ENCODE measurements at regions not wholly inside any gene's neighbourhood (a gene's known extent, or its start where the extent isn't known, plus 50 kb on each side); places are given as distances from the start of the nearest gene placed in this dataset.

GRCh38 chr16:80066805-80067580, 466.5 kb upstream of the MAF start:
- CTCF ChIA-PET: no interaction called here
- H3K27ac ChIP-seq (ENCODE audit: low read length in 2 of 2): no peak overlapping the region
- Mint-ChIP-seq H3K27ac (no peak overlapping the region), H3K4me1 (no peaks in the 10 kb centered on the region), H3K9me3 (ENCODE audit: insufficient read depth) (peaks cover 2% of the 10 kb centered on the region), H3K4me3 (no peak overlapping the region), H3K27me3 (no peaks in the 10 kb centered on the region)
- DNase-seq: no peak
- intact Hi-C loops (cut with micrococcal nuclease): no loop called here
- no peak overlapping the region for H3K9ac ChIP-seq (ENCODE audit: low read length)
- H3K4me1 ChIP-seq (ENCODE audit: control insufficient read depth in 2 of 2, insufficient read depth in 2 of 2, low read length in 2 of 2): no peaks in the 10 kb centered on the region
- no peaks in the 10 kb centered on the region for H3K27me3 ChIP-seq (replicated peaks in 1 of 4; ENCODE audit: control extremely low read depth in 1 of 4, control insufficient read depth in 3 of 4, insufficient read depth in 4 of 4, low read length in 3 of 4)
- H3K36me3 ChIP-seq (replicated peaks in 1 of 2; ENCODE audit: control extremely low read depth in 1 of 2, control insufficient read depth in 1 of 2, extremely low read depth in 1 of 2, insufficient read depth in 2 of 2, low read length in 1 of 2): no peaks in the 10 kb centered on the region
- no peaks in the 10 kb centered on the region for H4K20me1 ChIP-seq (ENCODE audit: control insufficient read depth, insufficient read depth, low read length, poor library complexity, severe bottlenecking)
- H3K4me3 ChIP-seq (ENCODE audit: control extremely low read depth in 1 of 5, extremely low read depth in 1 of 5, insufficient read depth in 1 of 5, low read depth in 2 of 5, low read length in 4 of 5): no peak overlapping the region
- POLR2A ChIA-PET: no interaction called here
- H2AFZ ChIP-seq (ENCODE audit: insufficient read depth, low read depth, low read length, poor library complexity, severe bottlenecking): no peak overlapping the region
- WGBS (ENCODE audit: insufficient coverage): 100% methylated on average over 2 of the region's 12 CpGs
- no peak for ATAC-seq (ENCODE audit: low read depth)
- TF ChIP-seq, protein P1, sequence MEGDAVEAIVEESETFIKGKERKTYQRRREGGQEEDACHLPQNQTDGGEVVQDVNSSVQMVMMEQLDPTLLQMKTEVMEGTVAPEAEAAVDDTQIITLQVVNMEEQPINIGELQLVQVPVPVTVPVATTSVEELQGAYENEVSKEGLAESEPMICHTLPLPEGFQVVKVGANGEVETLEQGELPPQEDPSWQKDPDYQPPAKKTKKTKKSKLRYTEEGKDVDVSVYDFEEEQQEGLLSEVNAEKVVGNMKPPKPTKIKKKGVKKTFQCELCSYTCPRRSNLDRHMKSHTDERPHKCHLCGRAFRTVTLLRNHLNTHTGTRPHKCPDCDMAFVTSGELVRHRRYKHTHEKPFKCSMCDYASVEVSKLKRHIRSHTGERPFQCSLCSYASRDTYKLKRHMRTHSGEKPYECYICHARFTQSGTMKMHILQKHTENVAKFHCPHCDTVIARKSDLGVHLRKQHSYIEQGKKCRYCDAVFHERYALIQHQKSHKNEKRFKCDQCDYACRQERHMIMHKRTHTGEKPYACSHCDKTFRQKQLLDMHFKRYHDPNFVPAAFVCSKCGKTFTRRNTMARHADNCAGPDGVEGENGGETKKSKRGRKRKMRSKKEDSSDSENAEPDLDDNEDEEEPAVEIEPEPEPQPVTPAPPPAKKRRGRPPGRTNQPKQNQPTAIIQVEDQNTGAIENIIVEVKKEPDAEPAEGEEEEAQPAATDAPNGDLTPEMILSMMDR (IDR thresholded peaks at IDR 0.05): no peak
- TF ChIP-seq EZH2 (IDR thresholded peaks at IDR 0.05; ENCODE audit: borderline replicate concordance, insufficient read depth, low read depth, low read length, poor library complexity, severe bottlenecking): no peak
- H3K79me2 ChIP-seq (ENCODE audit: control insufficient read depth, insufficient read depth, low read length): no peaks in the 10 kb centered on the region
- H3K9me3 ChIP-seq (ENCODE audit: control extremely low read depth in 1 of 3, control insufficient read depth in 2 of 3, insufficient read depth in 1 of 3, low read length in 2 of 3): no peaks in the 10 kb centered on the region
- H3K4me2 ChIP-seq (replicated peaks; ENCODE audit: low read depth, low read length, poor library complexity, severe bottlenecking): no peak overlapping the region

DNA sequence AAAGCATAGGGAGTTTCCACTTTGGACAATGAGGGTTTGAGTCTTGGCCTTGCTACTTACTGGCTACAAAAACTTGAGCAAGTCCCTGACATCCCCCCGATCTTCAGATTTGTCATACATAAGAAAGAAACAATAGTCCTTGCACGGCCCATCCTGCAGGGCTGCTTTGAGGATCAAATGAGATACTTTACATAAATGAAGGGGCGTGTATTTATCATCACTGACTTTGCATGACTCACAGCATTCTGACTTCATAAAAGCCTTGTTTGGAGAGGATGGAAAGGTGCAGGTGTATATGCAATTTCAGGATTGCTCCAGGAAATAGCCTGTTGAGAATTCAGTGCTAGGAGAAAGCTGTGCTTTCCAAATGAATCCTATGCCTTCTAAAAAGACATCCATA, 465.0 kb upstream of the MAF start:
- WGBS (ENCODE audit: insufficient coverage): no CpG with 5 or more reads among the region's 3 CpGs
- Mint-ChIP-seq H3K27ac (no peak overlapping the region), H3K4me3 (no peak overlapping the region)

More for the DNA sequence above, 465.0 kb upstream of the MAF start:
- H3K9me3 ChIP-seq (ENCODE audit: control extremely low read depth in 1 of 3, control insufficient read depth in 2 of 3, insufficient read depth in 1 of 3, low read length in 2 of 3): no peaks in the 10 kb centered on the region
- no peak overlapping the region for H3K9ac ChIP-seq (ENCODE audit: low read length)
- H3K27ac ChIP-seq (ENCODE audit: low read length in 2 of 2): no peak overlapping the region
- Mint-ChIP-seq H3K9me3 (ENCODE audit: insufficient read depth) (peaks cover 2% of the 10 kb centered on the region), H3K27me3 (no peaks in the 10 kb centered on the region), H3K4me1 (no peaks in the 10 kb centered on the region)
- no peaks in the 10 kb centered on the region for H4K20me1 ChIP-seq (ENCODE audit: control insufficient read depth, insufficient read depth, low read length, poor library complexity, severe bottlenecking)
- no peak for TF ChIP-seq EZH2 (IDR thresholded peaks at IDR 0.05; ENCODE audit: borderline replicate concordance, insufficient read depth, low read depth, low read length, poor library complexity, severe bottlenecking)
- TF ChIP-seq, protein P1 (IDR thresholded peaks at IDR 0.05): no peak
- no peak overlapping the region for H3K4me3 ChIP-seq (ENCODE audit: control extremely low read depth in 1 of 5, extremely low read depth in 1 of 5, insufficient read depth in 1 of 5, low read depth in 2 of 5, low read length in 4 of 5)
- H3K4me2 ChIP-seq (replicated peaks; ENCODE audit: low read depth, low read length, poor library complexity, severe bottlenecking): no peak overlapping the region
- no peak for ATAC-seq (ENCODE audit: low read depth)
- no peak overlapping the region for H2AFZ ChIP-seq (ENCODE audit: insufficient read depth, low read depth, low read length, poor library complexity, severe bottlenecking)
- no peaks in the 10 kb centered on the region for H3K79me2 ChIP-seq (ENCODE audit: control insufficient read depth, insufficient read depth, low read length)
- intact Hi-C loops (cut with micrococcal nuclease): loop anchor here (2.0 kb wide), 1 partner anchor 31 kb away; no protein-coding TSS in a partner anchor
- POLR2A ChIA-PET: no interaction called here
- no peak for DNase-seq
- no peaks in the 10 kb centered on the region for H3K27me3 ChIP-seq (replicated peaks in 1 of 4; ENCODE audit: control extremely low read depth in 1 of 4, control insufficient read depth in 3 of 4, insufficient read depth in 4 of 4, low read length in 3 of 4)
- no peaks in the 10 kb centered on the region for H3K36me3 ChIP-seq (replicated peaks in 1 of 2; ENCODE audit: control extremely low read depth in 1 of 2, control insufficient read depth in 1 of 2, extremely low read depth in 1 of 2, insufficient read depth in 2 of 2, low read length in 1 of 2)
- H3K4me1 ChIP-seq (ENCODE audit: control insufficient read depth in 2 of 2, insufficient read depth in 2 of 2, low read length in 2 of 2): no peaks in the 10 kb centered on the region
- CTCF ChIA-PET: no interaction called here
